ENCODE measurements at regions not wholly inside any gene's neighbourhood (a gene's known extent, or its start where the extent isn't known, plus 50 kb on each side); places are given as distances from the start of the nearest gene placed in this dataset.

DNA sequence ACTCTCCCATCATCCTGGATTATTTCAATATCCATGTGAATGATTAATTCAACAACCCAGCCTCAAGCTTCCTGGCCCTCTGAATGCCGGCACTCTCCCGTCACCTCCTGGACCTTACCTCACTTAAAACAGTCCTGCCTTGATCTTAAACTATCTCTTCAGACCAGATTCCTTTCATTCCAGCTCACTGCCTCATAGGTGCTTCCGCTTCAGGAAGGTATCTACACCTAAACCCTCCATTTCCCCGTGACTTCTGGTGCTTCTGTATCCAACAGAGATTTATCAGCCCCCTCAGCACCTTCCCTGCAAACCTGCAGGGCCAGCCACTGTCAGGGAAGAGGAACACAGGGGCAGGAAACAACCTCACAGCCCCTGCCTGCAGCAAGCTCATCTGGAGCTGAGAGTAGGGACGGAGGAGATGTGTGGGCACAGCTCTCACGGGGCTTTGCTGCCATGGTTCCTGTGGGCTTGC, 98.9 kb upstream of the TJP1 start:
- peak in 2 of 10 donors; percentile 79 to 84 for DNase-seq
- intact Hi-C loops (cut with DNase I), result loop anchor here (10.0 kb wide), 2 partner anchors 96 to 176 kb away; partner anchors contain the start of gene TJP1

DNA sequence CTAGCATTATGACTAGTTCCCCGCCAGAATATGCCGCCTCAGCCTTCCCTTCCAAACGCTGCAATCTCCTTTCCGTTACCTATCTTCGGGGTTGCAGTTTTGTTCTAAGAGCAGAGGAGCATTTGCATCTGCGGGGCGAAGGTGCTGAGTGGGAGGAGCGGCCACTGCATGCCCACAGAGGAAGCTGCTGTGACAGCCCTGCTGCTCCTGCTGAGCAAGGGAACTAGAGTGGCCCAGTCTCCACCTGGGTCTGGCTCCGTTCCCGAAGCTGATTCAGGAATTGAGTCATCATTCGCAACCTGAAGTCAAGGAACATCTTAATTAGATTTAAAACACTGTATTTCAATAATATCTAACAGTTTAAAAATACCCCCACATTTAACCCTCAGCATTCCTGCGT, 98.2 kb upstream of the TJP1 start:
- intact Hi-C loops (cut with DNase I), result loop anchor here (10.0 kb wide), 2 partner anchors 96 to 176 kb away; partner anchors contain the start of gene TJP1

DNA sequence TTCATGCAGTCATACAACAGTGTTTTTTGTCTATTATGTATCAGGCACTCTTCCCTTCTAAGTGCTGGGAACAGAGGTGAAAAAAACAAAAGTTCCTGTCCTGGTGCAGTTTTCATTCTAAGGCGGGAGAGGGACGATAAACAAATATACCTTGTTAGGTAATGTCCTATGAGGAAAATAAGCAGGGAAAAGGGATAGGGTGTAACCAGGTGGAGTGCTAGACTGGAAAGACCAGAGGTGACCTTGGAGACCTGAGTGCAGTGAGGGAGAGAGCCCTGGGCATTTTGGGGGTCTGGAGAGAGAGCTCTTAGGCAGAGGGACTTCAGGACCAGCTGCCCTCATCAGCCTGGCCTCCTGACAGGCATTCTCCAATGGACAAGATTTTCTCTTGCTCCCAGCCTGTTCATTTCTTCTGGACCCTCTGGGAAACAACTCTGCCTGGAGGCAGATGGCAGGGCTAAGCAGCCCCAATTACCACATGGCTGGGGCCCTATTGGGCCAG, 97.2 kb upstream of the TJP1 start:
- DNase-seq, result peak in 1 of 10 donors; percentile 16
- intact Hi-C loops (cut with DNase I), result no loop called here

More for the DNA sequence above, 98.2 kb upstream of the TJP1 start:
- peak in 7 of 10 donors; percentile 40 to 90 (median 55) for DNase-seq

DNA sequence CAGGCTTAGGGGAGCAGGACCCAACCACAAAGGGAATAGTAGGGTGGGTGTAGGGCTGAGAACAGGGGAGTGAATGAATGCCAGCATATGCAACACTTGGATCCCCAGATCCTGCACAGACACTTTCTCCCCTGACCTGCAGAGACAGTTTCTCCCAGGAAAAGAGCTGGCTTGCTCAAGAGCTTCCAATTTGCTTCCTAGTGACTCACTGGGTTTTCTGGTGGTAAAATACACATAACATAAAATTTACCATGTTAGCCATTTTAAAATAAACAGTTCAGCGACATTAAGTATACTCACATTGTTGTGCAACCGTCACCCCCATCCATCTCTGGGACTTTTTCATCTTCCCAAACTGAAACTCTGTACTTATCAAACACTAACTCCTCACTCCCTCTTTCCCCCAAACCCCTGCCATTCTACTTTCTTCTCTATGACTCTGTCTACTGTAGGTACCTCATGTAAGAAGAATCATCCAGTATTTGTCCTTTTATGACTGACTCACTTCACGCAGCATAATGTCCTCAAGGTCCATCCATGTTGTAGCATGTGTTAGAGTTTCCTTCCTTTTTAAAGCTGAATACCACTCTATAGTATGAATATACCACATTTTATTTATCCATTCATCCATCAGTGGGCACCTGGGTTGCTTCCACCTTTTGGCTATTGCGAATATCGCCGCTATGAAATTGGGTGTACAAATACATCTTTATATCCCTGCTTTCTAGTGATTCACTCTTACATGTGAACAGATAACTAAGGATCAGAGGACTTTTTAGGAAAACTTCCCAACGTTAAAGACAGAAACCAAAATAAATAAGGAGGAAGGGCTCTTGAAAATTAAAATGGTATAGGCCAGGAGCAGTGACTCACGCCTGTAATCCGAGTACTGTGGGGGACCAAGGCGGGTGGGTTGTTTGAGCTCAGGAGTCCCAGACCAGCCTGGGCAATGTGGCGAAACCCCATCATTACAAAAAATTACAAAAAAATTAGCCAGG, 95.6 kb upstream of the TJP1 start:
- DNase-seq, result no peak
- intact Hi-C loops (cut with DNase I), result no loop called here

DNA sequence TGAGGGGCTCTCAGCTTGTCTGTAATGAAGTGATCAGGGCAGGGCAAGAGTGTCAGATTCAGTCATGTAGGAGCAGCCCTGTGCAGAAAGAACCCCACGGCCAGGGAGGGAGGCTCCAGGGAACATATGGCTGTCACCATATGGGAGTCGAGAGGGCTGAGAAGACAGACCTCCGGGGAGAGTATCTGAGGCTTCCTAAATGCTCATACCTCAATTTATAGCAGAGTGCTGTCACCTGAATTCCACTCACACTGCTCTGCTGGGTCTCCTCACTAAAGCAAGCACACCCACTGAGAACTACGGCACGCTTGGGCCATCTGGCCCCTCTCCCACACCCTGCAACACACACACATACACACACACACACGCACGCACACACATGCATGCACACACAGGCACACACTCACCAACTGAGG, 92.3 kb upstream of the TJP1 start:
- intact Hi-C loops (cut with DNase I), result no loop called here

DNA sequence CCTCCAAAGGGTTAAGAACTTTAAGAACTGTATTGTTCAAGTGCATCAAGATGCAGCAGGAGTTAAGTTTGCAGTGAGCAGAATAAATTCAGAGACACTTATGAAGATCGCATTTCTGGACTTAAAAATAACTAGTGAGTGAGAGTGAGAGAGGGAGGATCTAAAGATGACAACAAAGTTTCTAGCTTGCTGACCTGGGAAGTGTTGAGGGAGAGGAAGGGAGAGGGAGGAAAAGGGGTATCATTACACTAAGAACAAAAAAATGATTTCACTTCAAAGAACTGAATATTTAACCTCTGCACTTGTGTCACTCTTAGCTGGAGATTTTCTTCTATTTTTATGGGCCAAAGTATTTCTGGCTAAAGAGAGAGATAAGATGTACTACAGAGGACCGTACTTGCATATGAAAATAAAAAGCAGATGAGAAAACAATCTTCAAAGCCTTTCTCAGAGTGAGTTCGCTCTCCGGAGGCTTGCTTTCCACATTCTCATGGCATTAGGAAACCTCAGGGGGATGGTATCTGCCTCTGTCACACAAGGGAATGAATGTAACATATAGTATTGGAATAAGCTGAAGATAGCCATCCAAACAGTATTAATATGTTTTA, 91.4 kb upstream of the TJP1 start:
- no peak for DNase-seq
- intact Hi-C loops (cut with DNase I), result no loop called here

More for the DNA sequence above, 92.3 kb upstream of the TJP1 start:
- DNase-seq, result peak in 1 of 10 donors; percentile 67

DNA sequence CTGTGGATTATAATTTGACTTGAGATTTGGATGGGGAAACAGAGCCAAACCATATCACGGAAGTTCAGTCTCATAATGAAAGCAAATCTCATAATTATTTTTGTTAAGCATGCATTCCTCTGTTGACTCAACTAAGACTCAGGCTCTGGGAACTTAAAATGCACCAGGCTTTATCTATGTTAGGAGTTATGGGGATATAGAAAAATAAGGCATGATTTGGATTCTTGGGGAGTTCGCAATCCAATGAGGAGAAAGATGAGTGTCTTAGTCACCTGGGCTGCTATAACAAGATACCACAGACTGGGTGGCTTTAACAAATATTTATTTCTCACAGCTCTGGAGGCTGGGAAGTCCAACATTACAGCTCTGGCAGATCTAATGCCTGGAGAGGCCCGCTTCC, 89.4 kb upstream of the TJP1 start:
- no peak for DNase-seq
- intact Hi-C loops (cut with DNase I), result no loop called here

DNA sequence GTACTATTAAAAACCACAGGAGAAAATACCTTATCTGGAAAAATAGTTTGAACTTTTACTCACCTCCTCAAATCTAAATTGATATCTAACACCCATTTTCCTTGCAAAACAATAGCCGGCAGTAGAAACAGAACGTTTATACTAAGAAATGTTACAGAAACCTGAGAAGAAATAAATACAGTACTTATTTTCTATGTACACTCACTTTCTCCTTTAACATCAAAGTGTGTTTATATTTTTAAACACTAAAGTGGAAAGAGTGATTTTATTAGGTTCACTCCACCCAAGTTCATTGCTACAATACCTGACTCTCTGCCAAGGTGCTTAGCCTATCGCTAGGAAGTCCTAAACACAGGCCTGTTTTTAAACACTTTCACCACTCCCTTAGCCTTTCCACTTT, 87.8 kb upstream of the TJP1 start:
- DNase-seq, result no peak
- intact Hi-C loops (cut with DNase I), result no loop called here

DNA sequence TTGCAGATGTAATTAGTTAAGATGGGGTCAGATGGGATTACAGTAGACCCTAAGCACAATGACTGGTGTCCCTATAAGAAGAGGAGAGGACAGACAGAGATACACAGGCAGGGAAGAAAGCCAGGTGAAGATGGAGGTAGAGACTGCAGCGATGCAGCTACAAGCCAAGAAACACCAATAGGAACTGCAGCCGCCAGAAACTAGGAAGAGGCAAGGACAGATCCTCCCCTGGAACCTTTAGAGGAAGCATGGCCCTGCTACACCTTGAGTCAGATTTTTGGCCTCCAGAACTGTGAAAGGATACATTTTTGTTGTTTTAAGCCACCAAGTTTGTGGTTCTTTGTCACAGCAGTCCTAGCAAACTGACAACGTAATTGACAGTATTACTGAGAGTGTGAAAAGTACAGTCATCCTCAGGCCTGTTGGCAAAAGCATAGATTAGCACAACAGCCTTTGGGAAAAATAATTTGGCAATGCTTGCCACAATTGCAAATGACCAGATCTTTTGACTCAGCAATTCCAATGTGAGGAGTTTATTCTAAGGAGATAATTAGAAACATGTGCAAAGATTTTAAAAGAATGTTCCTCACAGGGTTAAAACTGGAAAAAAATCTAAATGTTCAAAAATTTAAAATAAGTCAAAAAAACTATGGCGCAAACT, 82.6 kb upstream of the TJP1 start:
- no peak for DNase-seq
- intact Hi-C loops (cut with DNase I), result no loop called here

DNA sequence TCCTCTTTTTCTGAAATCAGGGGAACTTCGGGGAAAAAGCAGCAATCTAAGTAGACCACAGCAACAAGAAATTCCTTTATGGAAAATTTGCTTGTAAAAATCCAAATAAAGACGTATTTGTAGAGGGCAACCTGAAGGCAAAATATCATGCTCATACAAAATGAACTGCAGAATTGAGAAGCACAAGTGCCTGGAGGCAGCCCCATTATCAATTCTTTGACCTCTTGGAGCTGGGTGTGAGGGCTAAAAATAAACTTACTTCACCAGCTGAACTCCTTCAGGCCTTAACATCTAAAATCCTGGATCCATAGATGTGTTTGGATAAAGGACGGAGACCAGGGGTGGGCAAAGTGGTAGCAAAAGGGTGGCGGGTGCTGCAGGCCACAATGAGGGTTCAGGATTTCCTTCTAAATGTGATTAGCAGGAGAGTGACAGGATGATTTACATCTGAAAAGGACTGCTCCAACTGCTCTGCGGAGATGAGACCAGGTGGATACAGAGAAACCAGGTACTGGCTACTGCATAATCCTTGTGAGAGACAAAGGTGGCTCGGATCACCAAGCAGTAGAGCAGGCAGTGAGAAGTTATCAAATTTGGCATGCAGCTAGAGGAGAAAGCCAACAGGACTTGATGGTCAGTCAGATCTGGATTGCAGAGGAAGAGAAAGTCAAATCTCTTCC, 81.7 kb upstream of the TJP1 start:
- DNase-seq, result no peak
- intact Hi-C loops (cut with DNase I), result no loop called here

DNA sequence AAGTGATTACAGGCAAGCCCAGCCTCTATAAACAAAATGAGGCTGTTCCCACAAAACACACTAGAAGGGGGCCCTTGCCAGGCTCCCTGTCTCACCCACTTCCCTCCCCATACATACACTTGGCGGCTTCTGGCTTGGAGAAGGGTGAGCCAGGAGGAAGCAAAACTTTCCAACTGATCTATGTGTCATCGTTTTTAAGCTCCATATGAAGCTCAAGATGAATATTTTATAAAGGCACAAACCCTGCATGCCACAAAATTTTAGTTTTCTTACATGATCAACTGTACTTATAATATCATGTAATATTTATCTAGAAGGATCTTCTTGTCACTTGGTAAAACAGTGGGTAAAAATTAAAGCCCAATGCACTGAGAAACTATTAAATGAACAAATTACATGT, 80.8 kb upstream of the TJP1 start:
- no peak for DNase-seq
- intact Hi-C loops (cut with DNase I), result no loop called here

DNA sequence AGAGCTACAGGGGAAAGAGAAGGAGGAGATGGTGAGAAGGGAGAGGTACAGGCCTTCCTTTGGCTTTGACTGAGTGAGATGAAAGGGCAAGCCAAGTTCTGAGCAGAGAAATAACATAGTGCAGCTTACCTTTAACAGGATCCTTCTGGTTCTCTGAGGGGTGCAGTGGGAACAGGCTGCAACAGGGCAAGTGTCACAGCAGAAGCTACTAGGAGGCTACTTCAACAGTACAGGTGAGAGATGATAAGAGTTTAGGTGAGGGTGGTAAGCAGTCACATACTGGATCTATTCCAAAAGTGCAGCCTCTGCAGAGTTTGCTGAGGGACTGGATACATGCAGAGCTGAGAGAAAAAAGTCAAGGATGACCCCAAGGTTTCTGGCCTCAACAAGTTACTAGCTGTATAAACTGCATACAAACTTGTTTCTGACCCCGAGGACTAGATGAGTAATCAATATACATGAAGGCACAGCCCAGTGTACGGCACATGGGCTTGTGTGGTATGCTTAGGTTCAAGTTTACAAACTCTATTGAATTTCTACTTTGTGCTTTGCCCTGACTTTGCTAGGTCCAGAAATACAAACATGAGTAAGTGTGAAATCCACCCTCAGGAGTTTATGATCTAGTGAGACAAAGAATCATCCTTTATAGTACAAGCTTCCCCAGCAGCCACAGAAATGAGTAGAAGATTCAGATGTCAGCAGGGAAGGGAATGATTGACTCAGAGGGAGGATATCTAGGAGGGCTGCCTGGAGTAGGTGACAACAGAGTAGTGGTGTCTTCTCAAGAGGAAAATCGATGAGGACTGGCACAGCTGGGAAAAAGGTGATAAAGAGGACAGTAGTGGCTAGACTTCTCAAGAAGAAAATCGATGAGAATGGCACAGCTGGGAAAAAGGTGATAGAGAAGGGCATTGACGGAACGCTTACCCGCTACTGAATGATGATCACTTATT, 78.2 kb upstream of the TJP1 start:
- intact Hi-C loops (cut with DNase I), result no loop called here

DNA sequence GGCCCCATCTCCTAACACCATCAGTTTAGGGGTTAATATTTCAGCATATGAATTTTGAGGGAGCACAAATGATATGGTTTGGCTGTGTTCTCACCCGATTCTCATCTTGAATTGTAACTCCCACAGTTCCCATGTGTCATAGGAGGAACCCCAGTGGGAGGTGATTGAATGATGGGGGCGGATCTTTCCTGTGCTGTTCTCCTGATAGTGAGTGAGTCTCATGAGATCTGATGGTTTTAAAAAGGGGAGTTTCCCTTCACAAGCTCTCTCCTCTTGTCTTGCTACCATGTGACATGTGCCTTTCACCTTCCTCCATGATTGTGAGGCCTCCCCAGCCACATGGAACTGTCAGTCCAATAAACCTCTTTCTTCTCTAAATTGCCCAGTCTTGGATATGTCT, 73.8 kb upstream of the TJP1 start:
- no peak for DNase-seq
- intact Hi-C loops (cut with DNase I), result no loop called here

More for the DNA sequence above, 78.2 kb upstream of the TJP1 start:
- no peak for DNase-seq

DNA sequence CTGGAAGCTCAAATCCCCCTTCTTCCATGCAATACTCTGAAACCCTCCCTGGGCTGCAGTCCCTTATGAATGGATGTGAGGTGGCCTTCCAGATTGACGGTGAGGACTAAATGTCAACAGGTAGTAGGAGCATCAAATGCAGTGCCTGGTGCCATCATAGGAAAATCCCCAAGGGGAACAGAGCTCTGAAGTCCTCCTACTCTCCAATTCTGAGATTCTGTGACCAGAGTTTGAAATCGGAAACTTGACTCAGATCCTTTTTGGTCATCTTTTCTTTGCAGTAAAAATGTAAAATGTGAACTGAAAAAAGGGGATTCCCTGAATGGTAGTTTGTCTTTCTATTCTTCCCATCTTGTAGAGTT, 68.8 kb upstream of the TJP1 start:
- intact Hi-C loops (cut with DNase I), result no loop called here
- no peak for DNase-seq

DNA sequence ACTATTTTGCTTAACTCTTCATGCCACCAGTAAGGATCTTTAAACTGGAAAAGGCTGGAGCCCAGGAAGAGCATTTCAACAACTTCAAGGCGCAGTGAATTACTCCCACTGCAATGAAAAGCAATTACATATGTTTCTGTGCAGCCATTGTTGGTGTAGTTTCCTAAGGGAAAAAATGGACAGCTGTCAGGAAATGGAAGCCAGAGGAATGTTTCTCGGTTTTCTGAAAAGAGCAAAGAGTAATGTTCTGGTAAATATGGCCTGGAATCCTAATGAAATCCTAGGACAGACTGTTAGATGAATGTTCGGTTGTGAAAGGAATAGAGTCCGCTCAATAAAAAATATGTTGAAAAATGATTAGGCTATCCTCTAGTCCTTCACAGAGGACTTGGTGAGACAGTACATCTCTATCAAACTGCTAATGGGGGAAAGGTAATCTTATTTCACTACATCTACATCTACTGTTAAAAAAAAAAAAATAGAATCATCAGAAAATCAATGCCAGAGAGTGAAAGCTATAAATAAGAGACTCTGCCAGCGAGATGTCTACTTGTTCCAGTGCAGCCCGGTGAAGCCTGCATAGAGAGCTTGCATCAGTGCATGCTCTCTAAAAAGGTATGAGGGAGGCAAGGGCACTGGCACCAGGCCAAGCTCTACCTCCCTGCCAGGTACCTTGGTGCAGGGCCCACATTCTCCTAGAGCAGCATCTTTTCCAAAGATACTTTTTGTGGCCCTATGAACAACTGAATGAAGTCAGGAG, 68.2 kb upstream of the TJP1 start:
- intact Hi-C loops (cut with DNase I), result no loop called here

DNA sequence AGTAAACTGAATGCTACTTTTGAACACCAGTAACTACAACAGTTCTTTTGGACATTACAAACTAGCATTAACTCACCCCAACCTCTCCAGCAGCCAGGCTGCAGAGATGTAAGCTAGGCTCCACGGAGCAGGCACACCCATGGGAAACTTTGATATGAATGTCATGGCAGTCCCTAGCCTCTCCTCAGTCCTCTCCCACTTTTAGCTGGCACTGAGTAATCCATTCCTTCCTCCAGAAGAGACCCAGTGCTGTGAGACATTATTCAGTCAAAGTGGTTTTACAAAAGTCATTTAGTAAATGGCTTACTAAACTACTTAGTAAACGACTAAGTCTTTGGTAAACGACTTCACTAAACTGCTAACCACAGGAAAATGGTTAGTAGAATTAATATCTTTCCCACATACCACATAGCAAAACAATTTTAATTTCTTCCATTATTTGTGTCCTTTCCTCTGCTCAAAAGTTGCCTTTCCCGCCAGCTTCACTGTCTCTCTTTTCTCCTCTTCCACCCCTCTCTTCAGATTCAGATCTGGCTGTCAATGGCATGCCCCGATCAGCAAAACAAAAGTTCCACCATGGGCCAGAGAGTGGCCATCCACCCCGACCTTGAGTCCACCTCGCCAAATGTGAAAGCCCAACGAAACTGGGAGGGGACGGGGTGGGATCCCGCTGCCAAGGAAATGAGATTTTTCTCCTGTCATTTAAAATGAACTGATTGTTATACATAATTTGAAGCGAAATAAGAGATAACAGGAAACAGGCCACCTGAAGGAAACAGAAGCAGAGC, 67.5 kb upstream of the TJP1 start:
- intact Hi-C loops (cut with DNase I), result no loop called here
- no peak for DNase-seq

More for the DNA sequence above, 68.2 kb upstream of the TJP1 start:
- no peak for DNase-seq

DNA sequence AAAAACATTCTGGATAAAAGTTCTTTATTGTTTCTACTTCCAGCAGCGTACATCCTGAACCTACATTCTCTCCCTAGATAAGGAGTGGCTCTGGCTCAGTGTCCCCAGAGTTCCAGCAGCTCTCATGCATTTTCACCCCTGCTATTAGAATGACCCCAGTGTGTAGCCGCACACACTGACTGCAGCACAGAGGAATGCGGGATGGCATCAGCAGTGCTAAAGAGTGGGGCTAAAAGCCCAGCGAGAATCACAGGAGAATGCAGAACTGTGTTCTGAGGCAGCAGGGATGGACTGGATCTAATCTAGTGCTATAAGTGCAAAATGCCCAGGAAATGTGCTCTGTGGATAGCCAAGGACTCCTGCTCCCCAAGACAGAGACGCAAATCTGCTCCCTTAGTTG, 66.4 kb upstream of the TJP1 start:
- intact Hi-C loops (cut with DNase I), result no loop called here
- peak in 6 of 10 donors; percentile 19 to 89 (median 48) for DNase-seq

DNA sequence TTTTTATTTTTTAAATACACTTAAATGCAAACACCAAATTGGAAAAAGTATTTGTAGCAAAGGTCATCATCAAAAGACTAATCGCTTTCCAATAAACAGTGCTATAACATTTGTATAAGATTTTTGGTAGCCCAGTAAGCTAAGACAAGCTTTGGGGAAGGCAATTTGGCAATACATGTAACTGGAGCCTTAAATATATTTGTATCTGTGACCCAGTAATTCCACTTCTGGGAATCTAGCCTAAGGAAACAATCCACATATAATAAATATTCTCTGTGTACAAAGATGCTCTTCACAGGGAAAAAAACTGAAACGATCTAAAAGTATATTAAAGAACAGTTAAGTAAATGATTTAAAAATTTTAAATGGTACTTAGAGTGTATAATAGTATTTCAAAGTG, 65.5 kb upstream of the TJP1 start:
- DNase-seq, result no peak
- intact Hi-C loops (cut with DNase I), result no loop called here

All from posterior cingulate gyrus (tissue), 11 donors.